ENCODE measurements at regions not wholly inside any gene's neighbourhood (a gene's known extent, or its start where the extent isn't known, plus 50 kb on each side); places are given as distances from the start of the nearest gene placed in this dataset.

- Histone ChIP-seq H3K27me3 (no peaks in the 10 kb centered on the region), H3K4me1 (no peaks in the 10 kb centered on the region), H3K4me3 (no peak overlapping the region), H3K27ac (no peak overlapping the region), H3K36me3 (no peaks in the 10 kb centered on the region), H3K9me3 (no peaks in the 10 kb centered on the region)
- intact Hi-C loops (cut with DNase I): no loop called here
- no peak for ATAC-seq
- no peak for TF ChIP-seq CTCF (IDR thresholded peaks at IDR 0.05)
- no peak for DNase-seq
Observed at GRCh38 chr4:156527237-156527993, 444.2 kb downstream of the PDGFC start.

- Histone ChIP-seq H3K27me3 (no peaks in the 10 kb centered on the region), H3K27ac (no peak overlapping the region), H3K4me1 (no peaks in the 10 kb centered on the region), H3K4me3 (no peak overlapping the region), H3K9me3 (no peaks in the 10 kb centered on the region), H3K36me3 (no peaks in the 10 kb centered on the region)
- DNase-seq: no peak
- no peak for TF ChIP-seq CTCF (IDR thresholded peaks at IDR 0.05)
- no peak for ATAC-seq
- intact Hi-C loops (cut with DNase I): no loop called here
Observed at GRCh38 chr4:156523991-156524390, 447.6 kb downstream of the PDGFC start.

- no peak overlapping the region for H3K4me3 ChIP-seq
- H3K27me3 ChIP-seq: no peaks in the 10 kb centered on the region
- H3K36me3 ChIP-seq: no peaks in the 10 kb centered on the region
- no peaks in the 10 kb centered on the region for H3K9me3 ChIP-seq
- no peak overlapping the region for H3K27ac ChIP-seq
- DNase-seq: no peak
- no peaks in the 10 kb centered on the region for H3K4me1 ChIP-seq
- intact Hi-C loops (cut with DNase I): no loop called here
- ATAC-seq: no peak
- no peak for TF ChIP-seq CTCF (IDR thresholded peaks at IDR 0.05)
Observed at GRCh38 chr4:156523492-156523891, 448.1 kb downstream of the PDGFC start.

DNA sequence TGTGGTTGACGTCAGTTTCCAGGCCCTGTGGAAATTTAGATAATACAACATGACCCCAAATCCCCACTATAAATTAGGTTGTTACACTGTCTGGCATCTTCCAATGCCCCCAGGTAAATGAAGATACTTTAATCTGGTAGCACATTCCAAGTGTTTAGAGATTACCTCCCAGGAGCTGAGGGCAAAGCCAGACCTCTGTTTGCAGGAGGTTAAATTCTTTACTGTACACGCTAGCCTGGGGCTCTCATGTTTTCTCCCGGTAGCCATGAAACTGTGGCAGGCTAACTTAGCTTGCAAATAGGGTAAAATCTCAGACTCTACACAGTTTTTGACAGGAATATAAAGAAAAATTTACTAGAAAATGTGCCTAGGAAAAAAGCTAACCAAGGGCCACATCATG lies 450.0 kb downstream of the PDGFC start:
- no peak for DNase-seq
- Histone ChIP-seq H3K9me3 (no peaks in the 10 kb centered on the region), H3K27ac (no peak overlapping the region), H3K36me3 (no peaks in the 10 kb centered on the region), H3K4me3 (no peak overlapping the region), H3K4me1 (no peaks in the 10 kb centered on the region), H3K27me3 (no peaks in the 10 kb centered on the region)
- TF ChIP-seq CTCF (IDR thresholded peaks at IDR 0.05): no peak
- ATAC-seq: no peak
- intact Hi-C loops (cut with DNase I): no loop called here

DNA sequence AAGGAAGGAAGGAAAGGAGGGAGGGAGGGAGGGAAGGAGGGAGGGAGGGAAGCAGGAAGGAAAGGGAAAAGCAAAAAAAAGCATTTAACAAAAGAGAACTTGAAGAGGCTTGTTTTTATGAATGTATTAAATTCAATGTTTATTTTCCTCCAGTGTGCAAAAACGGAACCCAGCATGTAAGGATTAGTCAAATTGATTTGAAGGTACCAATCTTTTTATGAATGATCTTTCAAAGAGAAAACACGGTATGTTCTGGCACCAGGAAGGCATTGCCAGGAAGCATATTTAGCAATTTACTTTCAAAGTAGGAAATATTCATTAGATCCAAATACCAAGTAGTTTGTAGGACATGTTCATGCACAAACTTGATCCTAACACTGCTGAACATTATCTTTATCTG lies 453.6 kb downstream of the PDGFC start:
- intact Hi-C loops (cut with DNase I): no loop called here
- H3K27me3 ChIP-seq: no peaks in the 10 kb centered on the region
- ATAC-seq (no peak), DNase-seq (no peak)
- TF ChIP-seq CTCF (IDR thresholded peaks at IDR 0.05): no peak
- no peaks in the 10 kb centered on the region for H3K36me3 ChIP-seq
- H3K4me3 ChIP-seq: no peak overlapping the region
- no peaks in the 10 kb centered on the region for H3K9me3 ChIP-seq
- H3K4me1 ChIP-seq: no peaks in the 10 kb centered on the region
- no peak overlapping the region for H3K27ac ChIP-seq

Data from left lung (tissue), 4 donors.